ENCODE measurements at regions not wholly inside any gene's neighbourhood (a gene's known extent, or its start where the extent isn't known, plus 50 kb on each side); places are given as distances from the start of the nearest gene placed in this dataset.

- no peak for DNase-seq
- no peak for TF ChIP-seq CTCF (IDR thresholded peaks at IDR 0.05; ENCODE audit: low read depth, low read length)
- H3K36me3 ChIP-seq, result no peaks in the 10 kb centered on the region
- no peak overlapping the region for H3K4me3 ChIP-seq (ENCODE audit: low read depth, low read length)
- H3K27ac ChIP-seq, result no peak overlapping the region
- no peaks in the 10 kb centered on the region for H3K27me3 ChIP-seq (ENCODE audit: insufficient read depth, low read depth, severe bottlenecking)
- H3K9me3 ChIP-seq (ENCODE audit: severe bottlenecking), result peaks cover 3% of the 10 kb centered on the region
Observed at GRCh38 chr2:145957929-145958328, 1438.0 kb upstream of the ZEB2 start.

GRCh38 chr2:145939949-145940348, 1420.0 kb upstream of the ZEB2 start:
- no peaks in the 10 kb centered on the region for H3K27me3 ChIP-seq (ENCODE audit: insufficient read depth, low read depth, severe bottlenecking)
- no peaks in the 10 kb centered on the region for H3K36me3 ChIP-seq
- H3K27ac ChIP-seq, result no peak overlapping the region
- no peak for DNase-seq
- no peak overlapping the region for H3K4me3 ChIP-seq (ENCODE audit: low read depth, low read length)
- H3K9me3 ChIP-seq (ENCODE audit: severe bottlenecking), result no peaks in the 10 kb centered on the region
- no peak for TF ChIP-seq CTCF (IDR thresholded peaks at IDR 0.05; ENCODE audit: low read depth, low read length)

- DNase-seq, result no peak
- Histone ChIP-seq H3K36me3 (no peaks in the 10 kb centered on the region), H3K27ac (no peak overlapping the region), H3K4me3 (ENCODE audit: low read depth, low read length) (no peak overlapping the region), H3K9me3 (ENCODE audit: severe bottlenecking) (no peaks in the 10 kb centered on the region), H3K27me3 (ENCODE audit: insufficient read depth, low read depth, severe bottlenecking) (no peaks in the 10 kb centered on the region)
- no peak for TF ChIP-seq CTCF (IDR thresholded peaks at IDR 0.05; ENCODE audit: low read depth, low read length)
Observed at GRCh38 chr2:145935016-145935415, 1415.1 kb upstream of the ZEB2 start.

- Histone ChIP-seq H3K36me3 (no peaks in the 10 kb centered on the region), H3K9me3 (ENCODE audit: severe bottlenecking) (no peaks in the 10 kb centered on the region), H3K27ac (no peak overlapping the region), H3K4me3 (ENCODE audit: low read depth, low read length) (no peak overlapping the region), H3K27me3 (ENCODE audit: insufficient read depth, low read depth, severe bottlenecking) (no peaks in the 10 kb centered on the region)
- DNase-seq, result no peak
- TF ChIP-seq CTCF (IDR thresholded peaks at IDR 0.05; ENCODE audit: low read depth, low read length), result no peak
Observed at GRCh38 chr2:145931781-145932395, 1412.0 kb upstream of the ZEB2 start.

- TF ChIP-seq CTCF (IDR thresholded peaks at IDR 0.05; ENCODE audit: low read depth, low read length), result no peak
- no peaks in the 10 kb centered on the region for H3K27me3 ChIP-seq (ENCODE audit: insufficient read depth, low read depth, severe bottlenecking)
- H3K9me3 ChIP-seq (ENCODE audit: severe bottlenecking), result no peaks in the 10 kb centered on the region
- DNase-seq, result no peak
- H3K36me3 ChIP-seq, result no peaks in the 10 kb centered on the region
- H3K27ac ChIP-seq, result no peak overlapping the region
- H3K4me3 ChIP-seq (ENCODE audit: low read depth, low read length), result no peak overlapping the region
Observed at GRCh38 chr2:145930318-145930717, 1410.4 kb upstream of the ZEB2 start.

Data from WERI-Rb-1 (cell line).